Sigmoid colon (tissue), 6 donors: ENCODE measurements at regions not wholly inside any gene's neighbourhood (a gene's known extent, or its start where the extent isn't known, plus 50 kb on each side); places are given as distances from the start of the nearest gene placed in this dataset.
A peak's percentile ranks its signal among the peaks of the same experiment; 100 is the strongest.

Source experiments
- DNase-seq: peaks from one replicate; pipeline ENCODE4 v3.0.0-alpha.2; 2019
- H3K27ac ChIP-seq, 4 donors: fragments of 200-600 bp; sonication (generic); one replicate each; pipeline ENCODE4 v1.5.1; 2016 to 2019; ENCODE audit warnings: mild to moderate bottlenecking in 1 of 4
- H3K27me3 ChIP-seq, 3 donors: fragments of 200-600 bp; sonication (generic); one replicate each; pipeline ENCODE4 v1.5.1; 2019; ENCODE audit warnings: mild to moderate bottlenecking in 1 of 3
- H3K36me3 ChIP-seq, 4 donors: fragments of 200-600 bp; sonication (generic); one replicate each; pipeline ENCODE4 v1.5.1; 2016 to 2019
- H3K4me1 ChIP-seq, 4 donors: fragments of 200-600 bp; sonication (generic); one replicate each; pipeline ENCODE4 v1.5.1; 2017 to 2019
- H3K4me3 ChIP-seq, 4 donors: fragments of 200-600 bp; sonication (generic); one replicate each; pipeline ENCODE4 v1.5.1; 2017 to 2019; ENCODE audit warnings: mild to moderate bottlenecking in 2 of 4, moderate library complexity in 1 of 4
- H3K9me3 ChIP-seq, 4 donors: fragments of 200-600 bp in 3 of 4; sonication (generic) in 3 of 4; one replicate each; pipeline versions ENCODE4 v1.5.1 to v1.6.1; 2013 to 2019
- CTCF ChIP-seq, 4 experiments: fragments of 450-650 bp in 3 of 4; fragments of 200-600 bp in 1 of 4; IDR thresholded peaks; one replicate each; pipeline ENCODE4 v1.5.1; 2016 to 2019; ENCODE audit warnings: antibody characterized with exemption in 4 of 4, mild to moderate bottlenecking in 3 of 4, moderate library complexity in 2 of 4
- EP300 ChIP-seq, 4 donors: sonication (generic); formaldehyde crosslinking; IDR thresholded peaks; one replicate each; pipeline ENCODE4 v1.6.1; 2017; ENCODE audit warnings: antibody characterized with exemption in 4 of 4
- POLR2A ChIP-seq, 2 donors: fragments of 450-650 bp; IDR thresholded peaks; one replicate each; pipeline ENCODE4 v1.6.1; 2016; ENCODE audit warnings: antibody characterized with exemption in 2 of 2, mild to moderate bottlenecking in 2 of 2, moderate library complexity in 2 of 2
- POLR2AphosphoS5 ChIP-seq, 4 donors: sonication (generic); formaldehyde crosslinking; IDR thresholded peaks; one replicate each; pipeline ENCODE4 v1.6.1; 2017; ENCODE audit warnings: antibody characterized with exemption in 4 of 4
- WGBS, 2 donors: extraction: QIAGEN DNeasy Blood & Tissue Kit; methylation state at CpG; one replicate each; pipeline ENCODE4 v1.1.7; 2013; 5-methylcytosine and 5-hydroxymethylcytosine counted together
- intact Hi-C: fragments of 100-400 bp; cut with DNase I; formaldehyde crosslinking; loops from one replicate; pipeline ENCODE4 v1.15.1; 2023
- donor health status: healthy with polysubstance abuse.
- donor health status: healthy.

- Histone ChIP-seq H3K27ac (no peak overlapping the region), H3K36me3 (no peaks in the 10 kb centered on the region), H3K4me1 (peaks cover 0 to 15% (median 0%) of the 10 kb centered on the region in 4 donors), H3K9me3 (no peaks in the 10 kb centered on the region), H3K27me3 (no peaks in the 10 kb centered on the region), H3K4me3 (no peak overlapping the region)
- intact Hi-C loops, result no loop called here
- no peak for DNase-seq
- TF ChIP-seq EP300 (IDR thresholded peaks at IDR 0.05) (no peak), CTCF (IDR thresholded peaks at IDR 0.05) (no peak), POLR2AphosphoS5 (IDR thresholded peaks at IDR 0.05) (peak in 2 of 4 donors; percentile 38 to 39), POLR2A (IDR thresholded peaks at IDR 0.05) (no peak)
- 76 to 84% methylated on average over 7 of the region's 7 CpGs for WGBS, 2 donors
These were observed 147.5 kb downstream of the KCNJ12 start for GRCh38 chr17:21523497-21524210.

GRCh38 chr17:21524211-21524591 is 148.0 kb downstream of the KCNJ12 start:
- H3K36me3 ChIP-seq, result no peaks in the 10 kb centered on the region
- intact Hi-C loops, result no loop called here
- no peak for TF ChIP-seq EP300 (IDR thresholded peaks at IDR 0.05)
- no peak for TF ChIP-seq POLR2A (IDR thresholded peaks at IDR 0.05)
- TF ChIP-seq POLR2AphosphoS5 (IDR thresholded peaks at IDR 0.05), result no peak
- no peak for TF ChIP-seq CTCF (IDR thresholded peaks at IDR 0.05)
- 74 to 84% methylated on average over 12 of the region's 12 CpGs for WGBS, 2 donors
- H3K27me3 ChIP-seq, result no peaks in the 10 kb centered on the region
- no peak overlapping the region for H3K27ac ChIP-seq
- H3K4me1 ChIP-seq, result peaks cover 0 to 15% (median 0%) of the 10 kb centered on the region in 4 donors
- no peak overlapping the region for H3K4me3 ChIP-seq
- DNase-seq, result no peak
- H3K9me3 ChIP-seq, result no peaks in the 10 kb centered on the region

GRCh38 chr17:21525464-21526130 is 149.4 kb downstream of the KCNJ12 start:
- no peaks in the 10 kb centered on the region for H3K36me3 ChIP-seq
- intact Hi-C loops, result no loop called here
- H3K9me3 ChIP-seq, result no peaks in the 10 kb centered on the region
- TF ChIP-seq POLR2AphosphoS5 (IDR thresholded peaks at IDR 0.05), result no peak
- TF ChIP-seq CTCF (IDR thresholded peaks at IDR 0.05), result no peak
- TF ChIP-seq EP300 (IDR thresholded peaks at IDR 0.05), result no peak
- TF ChIP-seq POLR2A (IDR thresholded peaks at IDR 0.05), result no peak
- H3K4me3 ChIP-seq, result no peak overlapping the region
- 82 to 83% methylated on average over 8 of the region's 8 CpGs for WGBS, 2 donors
- peaks cover 0 to 15% (median 0%) of the 10 kb centered on the region in 4 donors for H3K4me1 ChIP-seq
- H3K27me3 ChIP-seq, result no peaks in the 10 kb centered on the region
- no peak for DNase-seq
- no peak overlapping the region for H3K27ac ChIP-seq

- Histone ChIP-seq H3K36me3 (peaks cover 0 to 9% (median 0%) of the 10 kb centered on the region in 4 donors), H3K27me3 (no peaks in the 10 kb centered on the region), H3K4me1 (peaks cover 0 to 14% (median 0%) of the 10 kb centered on the region in 4 donors), H3K4me3 (no peak overlapping the region), H3K27ac (no peak overlapping the region), H3K9me3 (no peaks in the 10 kb centered on the region)
- intact Hi-C loops, result no loop called here
- 81 to 89% methylated on average over 9 of the region's 9 CpGs for WGBS, 2 donors
- TF ChIP-seq POLR2A (IDR thresholded peaks at IDR 0.05), result no peak
- no peak for TF ChIP-seq EP300 (IDR thresholded peaks at IDR 0.05)
- no peak for TF ChIP-seq POLR2AphosphoS5 (IDR thresholded peaks at IDR 0.05)
- no peak for TF ChIP-seq CTCF (IDR thresholded peaks at IDR 0.05)
- DNase-seq, result no peak
These were observed 152.0 kb downstream of the KCNJ12 start for GRCh38 chr17:21528031-21528695.
